ENCODE measurements at regions not wholly inside any gene's neighbourhood (a gene's known extent, or its start where the extent isn't known, plus 50 kb on each side); places are given as distances from the start of the nearest gene placed in this dataset.
"Not testable (repeated sequence)": the region's sequence is repeated elsewhere in the genome, so short reads cannot be mapped to it uniquely, and the experiment has no call there.

DNA sequence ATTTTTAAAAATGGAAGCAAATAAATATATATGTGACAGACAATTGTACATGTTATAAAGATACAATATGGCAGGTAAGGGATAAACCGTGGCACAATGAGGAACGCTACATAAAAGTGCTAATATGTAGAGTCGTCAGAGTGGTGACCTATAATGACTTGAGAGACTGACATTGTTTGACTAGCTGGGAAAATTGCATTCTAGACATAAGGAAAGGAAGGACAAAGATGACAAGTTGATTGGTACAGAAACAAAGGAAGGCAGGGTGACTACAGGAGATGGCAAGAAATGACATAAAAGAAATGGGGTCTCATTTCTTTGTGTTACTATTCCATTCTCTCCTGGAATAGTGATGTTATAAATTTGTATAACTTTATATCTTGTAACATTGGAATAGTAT is 420.4 kb downstream of the DSC3 start:
- no peak for DNase-seq

DNA sequence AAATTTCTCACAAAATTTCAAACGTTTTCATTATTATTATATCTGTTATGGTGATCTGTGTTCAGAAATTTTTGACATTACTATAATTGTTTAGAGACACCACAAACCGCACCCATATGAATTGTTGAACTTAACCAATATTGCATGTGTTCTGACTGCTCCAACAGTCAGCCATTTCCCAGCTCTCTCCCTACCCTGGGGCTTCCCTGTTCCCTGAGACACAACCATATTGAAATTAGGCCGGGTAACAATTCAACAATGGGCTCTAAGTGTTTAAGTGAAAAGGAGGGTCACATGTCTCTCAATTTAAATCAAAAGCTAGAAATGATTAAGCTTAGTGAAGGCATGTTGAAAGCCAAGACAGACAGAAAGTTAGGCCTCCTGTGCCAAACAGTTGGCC is 424.0 kb downstream of the DSC3 start:
- no peak for DNase-seq

DNA sequence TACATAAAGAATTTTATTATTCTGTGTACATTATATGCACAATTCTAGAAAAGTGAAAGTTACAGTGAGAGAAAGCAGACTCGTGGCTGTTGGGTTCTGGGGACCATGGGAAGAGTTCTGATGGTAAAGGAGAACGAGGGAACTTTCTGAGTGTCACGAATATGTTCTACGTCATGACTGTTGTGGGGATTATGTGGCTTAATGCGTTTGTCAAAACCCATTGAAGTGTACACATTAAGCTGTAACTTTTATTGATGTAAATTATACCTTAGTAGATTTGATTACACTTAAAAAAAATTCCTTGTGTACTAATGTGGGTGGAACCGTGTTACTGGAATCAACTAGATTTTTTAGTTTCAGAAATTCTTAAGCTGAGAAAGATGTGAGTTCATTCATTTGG is 426.1 kb downstream of the DSC3 start:
- DNase-seq: no peak

- DNase-seq: no peak
Measured at GRCh38 chr18:30613467-30613801, 429.1 kb downstream of the DSC3 start.

- no peak for DNase-seq
Measured at GRCh38 chr18:30601541-30601940, 441.0 kb downstream of the DSC3 start.

DNA sequence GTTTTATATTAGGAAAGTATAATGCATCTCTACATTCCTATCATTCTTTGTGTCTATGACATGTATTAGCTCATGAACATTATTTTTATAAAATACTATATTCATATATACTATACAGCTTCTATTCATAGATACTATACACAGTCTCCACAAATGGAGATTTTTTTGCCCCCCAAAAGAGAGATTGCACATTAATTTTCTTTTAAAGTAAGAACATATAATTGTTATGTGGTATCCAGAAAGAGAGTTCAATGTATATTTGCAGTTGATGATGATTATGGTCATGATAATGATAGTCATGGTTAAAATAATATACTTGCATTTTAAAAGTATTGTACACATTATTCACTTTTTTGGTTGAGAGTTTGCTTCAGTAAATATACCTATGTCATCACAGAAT is 445.3 kb downstream of the DSC3 start:
- no peak for DNase-seq

DNA sequence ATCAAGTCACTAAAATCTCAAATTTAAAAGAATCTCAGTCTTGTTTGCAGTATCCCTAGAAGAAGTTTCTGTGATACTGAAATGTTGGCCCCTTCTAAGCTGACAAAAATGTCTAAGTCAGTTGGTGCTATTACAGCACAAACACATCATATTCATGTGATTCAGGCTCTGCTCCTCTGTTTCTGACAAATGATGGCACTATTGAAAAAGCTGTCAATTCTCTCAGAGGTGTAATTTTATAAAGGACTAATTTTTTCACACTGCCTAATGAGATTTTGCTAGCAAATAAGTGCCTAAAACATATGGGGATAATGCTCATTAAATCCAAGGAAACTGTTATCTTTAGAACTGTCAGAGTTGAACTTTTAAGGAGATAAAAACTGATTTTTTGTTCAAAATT is 445.9 kb downstream of the DSC3 start:
- DNase-seq: no peak

DNA sequence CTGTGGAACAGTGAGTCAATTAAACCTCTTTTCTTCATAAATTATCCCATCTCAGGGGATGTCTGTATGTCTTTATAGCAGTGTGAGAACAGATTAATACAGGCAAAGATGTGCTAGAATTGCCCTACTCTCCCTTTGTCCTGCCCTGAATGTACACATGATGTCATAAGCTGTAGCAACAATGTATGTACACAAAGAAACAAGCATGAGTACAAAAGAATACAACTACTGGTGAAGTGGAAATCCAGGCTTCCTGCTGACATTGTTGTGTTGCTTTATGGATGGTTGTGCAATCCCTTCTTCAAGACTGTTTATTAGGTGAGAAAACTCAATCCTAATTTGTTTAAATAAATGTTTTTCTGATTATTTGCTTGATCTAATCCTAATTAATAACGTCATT is 446.6 kb downstream of the DSC3 start:
- DNase-seq: no peak

DNA sequence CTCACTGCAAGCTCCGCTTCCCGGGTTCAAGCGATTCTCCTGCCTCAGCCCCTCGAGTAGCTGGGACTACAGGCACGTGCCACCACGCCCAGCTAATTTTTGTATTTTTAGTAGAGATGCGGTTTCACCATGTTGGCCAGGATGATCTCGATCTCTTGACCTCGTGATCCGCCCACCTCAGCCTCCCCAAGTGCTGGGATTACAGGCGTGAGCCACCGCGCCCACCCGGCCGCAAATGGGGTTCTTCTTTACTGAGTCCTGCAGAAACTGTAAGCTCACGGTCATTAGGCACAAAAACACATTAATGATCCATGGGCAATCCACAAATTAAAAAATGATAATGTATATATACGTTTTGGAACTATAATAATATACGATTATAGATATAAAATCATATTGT is 447.6 kb downstream of the DSC3 start:
- DNase-seq: not testable (repeated sequence)

GRCh38 chr18:30591462-30591861 is 451.1 kb downstream of the DSC3 start:
- no peak for DNase-seq

- DNase-seq: no peak
Measured at GRCh38 chr18:30588673-30589164, 453.8 kb downstream of the DSC3 start.

GRCh38 chr18:30583768-30584167 is 458.8 kb downstream of the DSC3 start:
- DNase-seq: no peak

- DNase-seq: no peak
Measured at GRCh38 chr18:30582078-30582477, 460.5 kb downstream of the DSC3 start.

GRCh38 chr18:30578707-30579106 is 463.8 kb downstream of the DSC3 start:
- DNase-seq: no peak

DNA sequence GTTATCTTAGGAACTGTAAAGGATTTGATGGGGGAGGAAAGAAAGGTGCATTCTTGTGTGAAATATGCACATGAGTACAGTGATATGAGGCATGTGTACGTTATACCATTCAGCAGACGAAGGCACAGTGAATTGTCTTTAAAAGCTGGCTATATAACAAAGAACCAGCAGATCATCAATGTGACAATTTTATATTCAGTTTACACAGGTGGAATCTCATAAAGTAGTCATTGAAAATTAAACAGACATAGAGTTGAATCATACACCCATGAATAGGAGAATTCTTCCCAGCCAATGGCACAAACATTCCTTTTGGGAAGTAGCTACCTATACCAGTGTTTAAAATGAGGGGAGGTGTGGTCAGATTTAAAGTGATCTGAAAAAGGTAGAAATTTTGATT is 470.3 kb downstream of the DSC3 start:
- DNase-seq: no peak

GRCh38 chr18:30568333-30568732 is 474.2 kb downstream of the DSC3 start:
- DNase-seq: no peak

DNA sequence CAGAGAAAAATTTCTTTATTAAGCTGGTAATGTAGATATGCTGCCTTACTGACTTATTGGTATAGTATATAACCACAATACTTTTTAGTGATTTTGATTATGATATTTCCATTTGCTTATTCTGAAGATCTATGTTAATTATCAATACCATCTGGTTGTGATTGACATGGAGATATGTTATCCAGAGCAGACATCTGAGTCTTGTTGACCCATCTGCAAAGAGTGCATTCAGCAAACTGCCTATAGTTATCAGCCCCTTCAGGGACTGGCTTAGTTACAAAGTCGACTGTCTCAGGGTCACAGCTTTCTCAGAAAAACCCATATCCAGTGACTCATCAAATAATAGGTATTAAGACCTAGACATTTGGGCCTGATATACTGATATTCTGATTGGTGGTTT is 475.7 kb downstream of the DSC3 start:
- no peak for DNase-seq

- DNase-seq: no peak
Measured at GRCh38 chr18:30562231-30562630, 480.3 kb downstream of the DSC3 start.

DNA sequence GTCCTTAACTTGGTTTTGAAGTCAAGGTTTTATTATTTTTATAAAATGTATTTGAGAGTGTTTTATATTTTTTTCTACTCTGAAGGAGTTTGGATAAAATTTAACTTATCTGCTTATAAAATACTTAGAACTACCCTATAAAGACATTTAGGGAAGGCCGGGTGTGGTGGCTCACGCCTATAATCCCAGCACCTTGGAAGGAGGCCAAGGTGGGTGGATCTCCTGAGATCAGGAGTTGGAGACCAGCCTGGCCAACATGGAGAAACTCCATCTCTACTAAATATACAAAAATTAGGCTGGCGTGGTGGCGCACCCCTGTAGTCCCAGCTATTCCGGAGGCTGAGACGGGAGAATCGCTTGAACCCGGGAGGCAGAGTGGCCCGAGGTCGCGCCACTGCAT is 486.4 kb downstream of the DSC3 start:
- DNase-seq: no peak

GRCh38 chr18:30545393-30545792 is 497.1 kb downstream of the DSC3 start:
- DNase-seq: no peak

GRCh38 chr18:30544141-30544540 is 498.4 kb downstream of the DSC3 start:
- DNase-seq: no peak

DNA sequence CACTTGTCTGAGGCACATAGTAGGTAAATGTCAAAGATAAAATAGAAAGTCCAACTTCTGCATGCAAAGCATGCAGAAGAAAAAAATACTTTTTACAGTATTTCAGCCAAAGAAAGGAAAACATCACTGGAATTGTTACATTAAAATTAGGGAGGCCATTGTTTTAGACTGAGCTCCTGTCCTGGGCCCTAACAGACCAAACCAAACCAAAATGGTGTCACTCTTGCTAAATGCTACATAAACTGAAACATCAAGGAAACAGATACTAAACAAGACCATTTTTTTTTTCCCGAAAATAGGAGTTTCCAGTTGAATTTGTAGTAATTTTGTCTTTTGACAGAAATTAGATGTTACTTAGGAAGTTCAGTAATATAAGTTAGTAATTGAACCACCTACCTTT is 508.8 kb downstream of the DSC3 start:
- no peak for DNase-seq

- DNase-seq: no peak
Measured at GRCh38 chr18:30527917-30528316, 514.6 kb downstream of the DSC3 start.

GRCh38 chr18:30527226-30527625 is 515.3 kb downstream of the DSC3 start:
- DNase-seq: no peak

DNA sequence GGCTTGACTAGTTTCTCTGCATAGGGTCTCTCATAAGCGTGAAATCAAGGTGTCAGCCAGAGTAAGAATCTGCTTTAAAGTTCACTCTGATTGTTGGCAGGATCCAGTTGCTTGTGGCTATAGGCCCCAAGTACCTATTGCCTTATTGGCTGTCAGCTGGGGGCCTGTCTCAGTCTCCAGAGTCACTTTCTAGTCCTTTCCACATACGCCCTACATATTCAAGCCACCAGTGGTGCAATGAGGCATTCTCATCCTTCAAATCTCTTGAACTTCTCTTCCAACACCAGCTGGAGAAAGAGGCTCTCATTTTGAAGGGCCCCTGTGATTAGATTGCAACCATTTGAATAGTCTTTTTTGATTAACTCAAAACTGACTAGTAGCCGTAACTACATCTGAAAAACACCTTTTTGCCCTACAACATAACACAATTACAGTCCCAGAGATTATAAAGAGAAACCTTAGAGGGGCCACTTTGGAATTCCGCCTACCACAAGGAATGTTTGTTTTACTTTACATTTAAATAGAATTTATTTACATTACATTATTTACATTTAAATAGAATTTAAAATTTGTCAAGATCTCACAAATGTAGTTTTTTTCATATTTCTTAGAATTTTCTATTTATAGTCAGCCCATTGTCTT is 520.1 kb downstream of the DSC3 start:
- DNase-seq: no peak

DNA sequence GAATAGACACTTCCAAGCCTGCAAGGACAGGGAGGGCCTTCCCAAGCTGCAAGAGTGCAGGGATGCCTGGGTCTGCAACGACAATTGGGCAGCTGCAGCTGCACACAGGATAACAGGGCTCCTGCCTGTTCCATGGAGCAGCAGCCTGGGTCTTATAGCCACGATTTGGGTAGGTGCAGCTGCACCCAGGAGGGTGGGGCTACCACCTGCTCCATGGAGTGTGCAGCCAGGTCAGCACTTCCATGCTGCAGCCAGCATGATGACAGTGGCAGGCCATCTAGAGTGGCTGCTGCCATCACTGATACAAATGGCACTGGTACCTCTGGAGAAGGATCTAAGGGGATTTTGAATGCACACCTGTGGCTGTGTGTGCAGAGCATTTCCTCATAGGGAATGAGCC is 528.5 kb downstream of the DSC3 start:
- no peak for DNase-seq

Data from activated gamma-delta T cell treated with Interleukin-2 at 50 U/mL for 16 hours (primary cell).